ENCODE measurements at regions not wholly inside any gene's neighbourhood (a gene's known extent, or its start where the extent isn't known, plus 50 kb on each side); places are given as distances from the start of the nearest gene placed in this dataset.

- TF ChIP-seq CTCF (IDR thresholded peaks at IDR 0.05; ENCODE audit: low read depth, low read length, missing input control) (no peak), JUND (IDR thresholded peaks at IDR 0.05) (no peak), SP1 (IDR thresholded peaks at IDR 0.05) (no peak), ZBTB33 (IDR thresholded peaks at IDR 0.05) (no peak), NR2F2 (IDR thresholded peaks at IDR 0.05) (no peak), MAX (IDR thresholded peaks at IDR 0.05) (no peak), YY1 (IDR thresholded peaks at IDR 0.05) (no peak), REST (IDR thresholded peaks at IDR 0.05) (no peak)
Observed at GRCh38 chr12:74283646-74284045, 254.0 kb upstream of the ATXN7L3B start.
